Calu3 (cell line): ENCODE measurements at regions not wholly inside any gene's neighbourhood (a gene's known extent, or its start where the extent isn't known, plus 50 kb on each side); places are given as distances from the start of the nearest gene placed in this dataset.

Experiments
- BruUV-seq: library from RNA; stranded (reverse); fragments of 400-500 nt; replicated peaks from 2 replicates; lab custom pipeline; 2021; lab: Mats Ljungman, UMichigan
- CTCF ChIA-PET: fragments of 300-600 bp; sonication (Branson Sonifier 250); formaldehyde crosslinking; loops from one replicate; lab custom pipeline; 2022; ENCODE audit warnings: antibody characterized with exemption; lab: Charles Lee
- DNase-seq: peaks from one replicate; pipeline ENCODE4 v3.0.0; 2022
- H3K27ac Mint-ChIP-seq: one replicate; pipeline ENCODE4 v1.8.0; 2022; ENCODE audit warnings: mixed read lengths; ENCODE audit not compliant: unreplicated experiment
- H3K27me3 Mint-ChIP-seq: one replicate; pipeline ENCODE4 v1.8.0; 2022; ENCODE audit warnings: mixed read lengths; ENCODE audit not compliant: unreplicated experiment
- H3K36me3 Mint-ChIP-seq: one replicate; pipeline ENCODE4 v1.8.0; 2022; ENCODE audit warnings: mild to moderate bottlenecking, moderate library complexity, mixed read lengths; ENCODE audit not compliant: insufficient read depth, unreplicated experiment
- H3K4me1 Mint-ChIP-seq: one replicate; pipeline ENCODE4 v1.8.0; 2022; ENCODE audit warnings: mild to moderate bottlenecking, low read depth, mixed read lengths; ENCODE audit not compliant: unreplicated experiment
- H3K4me3 Mint-ChIP-seq: one replicate; pipeline ENCODE4 v1.8.0; 2022; ENCODE audit warnings: mild to moderate bottlenecking, low read depth, moderate library complexity, mixed read lengths; ENCODE audit not compliant: unreplicated experiment
- H3K9me3 Mint-ChIP-seq: one replicate; pipeline ENCODE4 v1.8.0; 2022; ENCODE audit warnings: low read depth, mixed read lengths; ENCODE audit not compliant: unreplicated experiment
- CTCF ChIP-seq: fragments of 200-600 bp; IDR thresholded peaks from one replicate; pipeline ENCODE4 v1.8.0; 2022; ENCODE audit warnings: antibody characterized with exemption; ENCODE audit not compliant: unreplicated experiment
- intact Hi-C: fragments of 100-400 bp; cut with micrococcal nuclease; formaldehyde crosslinking; loops from one replicate; pipeline ENCODE4 v1.10.0; 2022; ENCODE audit not compliant: unreplicated experiment

- no peaks in the 10 kb centered on the region for H3K27me3 Mint-ChIP-seq
- CTCF ChIA-PET, result no interaction called here
- no peak for TF ChIP-seq CTCF
- H3K4me3 Mint-ChIP-seq, result no peak overlapping the region
- no peak overlapping the region for H3K27ac Mint-ChIP-seq
- no peaks in the 10 kb centered on the region for H3K4me1 Mint-ChIP-seq
- BruUV-seq, result no TSS peak
- intact Hi-C loops, result no loop called here
- H3K9me3 Mint-ChIP-seq, result no peaks in the 10 kb centered on the region
- H3K36me3 Mint-ChIP-seq, result no peaks in the 10 kb centered on the region
- DNase-seq, result no peak
These were observed 157.3 kb downstream of the AASDH start for GRCh38 chr4:56229947-56230346.

- CTCF ChIA-PET, result interaction anchor here (0.6 kb wide), 1 partner anchor 10 kb away, joined by 6 read pairs; no protein-coding TSS in a partner anchor
- no peaks in the 10 kb centered on the region for H3K27me3 Mint-ChIP-seq
- DNase-seq, result no peak
- no peaks in the 10 kb centered on the region for H3K4me1 Mint-ChIP-seq
- TF ChIP-seq CTCF, result no peak
- no TSS peak for BruUV-seq
- H3K36me3 Mint-ChIP-seq, result no peaks in the 10 kb centered on the region
- H3K9me3 Mint-ChIP-seq, result no peaks in the 10 kb centered on the region
- no peak overlapping the region for H3K4me3 Mint-ChIP-seq
- intact Hi-C loops, result no loop called here
- H3K27ac Mint-ChIP-seq, result no peak overlapping the region
These were observed 159.9 kb downstream of the AASDH start for GRCh38 chr4:56227301-56227835.

- intact Hi-C loops, result no loop called here
- Mint-ChIP-seq H3K4me3 (no peak overlapping the region), H3K4me1 (no peaks in the 10 kb centered on the region), H3K27me3 (no peaks in the 10 kb centered on the region), H3K36me3 (no peaks in the 10 kb centered on the region), H3K9me3 (no peaks in the 10 kb centered on the region), H3K27ac (no peak overlapping the region)
- DNase-seq, result no peak
- CTCF ChIA-PET, result no interaction called here
- no TSS peak for BruUV-seq
- no peak for TF ChIP-seq CTCF
These were observed 160.7 kb downstream of the AASDH start for GRCh38 chr4:56226579-56226978.

- BruUV-seq, result no TSS peak
- DNase-seq, result no peak
- Mint-ChIP-seq H3K9me3 (no peaks in the 10 kb centered on the region), H3K36me3 (no peaks in the 10 kb centered on the region), H3K27me3 (no peaks in the 10 kb centered on the region), H3K27ac (no peak overlapping the region), H3K4me1 (no peaks in the 10 kb centered on the region), H3K4me3 (no peak overlapping the region)
- CTCF ChIA-PET, result interaction anchor here (0.6 kb wide), 1 partner anchor 357 kb away, joined by 3 read pairs; no protein-coding TSS in a partner anchor
- intact Hi-C loops, result no loop called here
- TF ChIP-seq CTCF, result no peak
These were observed 162.7 kb downstream of the AASDH start for GRCh38 chr4:56224641-56225040.
